ENCODE measurements at regions not wholly inside any gene's neighbourhood (a gene's known extent, or its start where the extent isn't known, plus 50 kb on each side); places are given as distances from the start of the nearest gene placed in this dataset.

DNA sequence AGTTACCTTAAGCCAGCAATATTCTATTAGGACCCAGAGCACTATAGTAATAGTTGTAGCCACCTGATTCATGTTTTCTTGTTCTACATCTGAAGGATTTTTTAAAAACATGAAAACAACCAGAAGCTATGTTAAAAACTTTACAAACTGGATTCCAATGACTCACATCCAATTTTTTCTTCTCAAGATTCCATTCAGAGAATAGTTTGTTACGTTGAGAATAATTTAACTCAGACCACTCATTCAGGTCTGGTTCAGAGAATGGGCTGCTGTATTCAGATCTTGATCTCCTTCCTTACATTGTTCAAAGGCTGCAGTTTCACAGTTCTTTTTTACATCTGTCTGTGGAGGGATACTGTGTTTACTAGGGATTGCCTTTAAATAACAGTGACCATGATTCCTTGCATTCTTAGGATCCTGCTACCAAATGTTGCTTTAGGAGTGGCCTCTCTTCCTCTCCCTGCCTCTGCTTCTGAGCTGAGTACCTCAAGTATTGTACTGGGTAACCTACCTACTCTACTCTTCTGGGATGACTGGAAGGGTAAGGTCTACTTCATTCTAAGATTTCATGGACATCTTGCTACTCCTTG is 448.0 kb upstream of the FBXO33 start (continued):
- TF ChIP-seq PCBP2 (optimal IDR thresholded peaks at IDR 0.05; ENCODE audit: low read depth, low read length, poor library complexity, severe bottlenecking) (no peak), NR2F2 (IDR thresholded peaks at IDR 0.05; ENCODE audit: borderline replicate concordance, low read depth) (no peak)

GRCh38 chr14:39877577-39878190 is 445.5 kb upstream of the FBXO33 start:
- no peaks in the 10 kb centered on the region for H3K79me2 ChIP-seq (ENCODE audit: insufficient read depth, low read length)
- H2AFZ ChIP-seq (ENCODE audit: low read length) = no peak overlapping the region
- no peaks in the 10 kb centered on the region for H3K36me3 ChIP-seq (replicated peaks in 1 of 2; ENCODE audit: control insufficient read depth in 1 of 2, insufficient read depth in 2 of 2, low read length in 2 of 2)
- ChIA-PET CTCF (ENCODE audit: low intra/inter-chr PET ratio, low total read pairs) (no interaction called here), POLR2A (no interaction called here)
- FAIRE-seq = no peak
- H3K27ac ChIP-seq (ENCODE audit: extremely low read length, insufficient read depth, low read length) = no peak overlapping the region
- no peaks in the 10 kb centered on the region for H4K20me1 ChIP-seq (ENCODE audit: insufficient read depth, low read length)
- no peak for ATAC-seq
- 5% methylated on average over 4 of the region's 4 CpGs for WGBS (ENCODE audit: low lambda C conversion rate)
- BruUV-seq (replicated peaks) = no TSS peak
- H3K9ac ChIP-seq (ENCODE audit: insufficient read depth, low read depth, low read length) = no peak overlapping the region
- no peaks in the 10 kb centered on the region for H3K4me1 ChIP-seq (ENCODE audit: insufficient read depth, low read length)
- no peaks in the 10 kb centered on the region for H3K27me3 ChIP-seq (ENCODE audit: control insufficient read depth in 1 of 2, insufficient read depth in 2 of 2, low read length in 2 of 2)
- intact Hi-C loops (cut with micrococcal nuclease; ENCODE audit: unreplicated experiment) (no loop called here), in situ Hi-C loops (cut with HindIII; ENCODE audit: extremely low pct_ligation_motif_present, low pct_unique_long_range_greater_than_20kb) (no loop called here)
- H3K9me3 ChIP-seq (ENCODE audit: low read length) = no peaks in the 10 kb centered on the region
- DNase-seq (ENCODE audit: low spot score) = no peak
- H3K4me2 ChIP-seq (ENCODE audit: low read depth, low read length) = no peak overlapping the region
- no peak overlapping the region for H3K4me3 ChIP-seq (replicated peaks in 1 of 3; ENCODE audit: insufficient read depth in 1 of 3, low read depth in 2 of 3, low read length in 3 of 3)
- TF ChIP-seq MXI1 (IDR thresholded peaks at IDR 0.05; ENCODE audit: borderline replicate concordance, low read depth, low read length) = no peak
- TF ChIP-seq TGIF2 (CRISPR knock-in tag; IDR thresholded peaks at IDR 0.05) = no peak
- TF ChIP-seq REXO4 (CRISPR knock-in tag; IDR thresholded peaks at IDR 0.05; ENCODE audit: borderline replicate concordance) = no peak
- no peak for TF ChIP-seq ZFP36 (IDR thresholded peaks at IDR 0.05; ENCODE audit: borderline replicate concordance, low read depth, low read length, partially characterized antibody)
- TF ChIP-seq STAT6 (CRISPR knock-in tag; IDR thresholded peaks at IDR 0.05; ENCODE audit: borderline replicate concordance) = no peak
- no peak for TF ChIP-seq SP140L (CRISPR knock-in tag; IDR thresholded peaks at IDR 0.05; ENCODE audit: borderline replicate concordance)
- TF ChIP-seq HIVEP1 (CRISPR knock-in tag; IDR thresholded peaks at IDR 0.05) = no peak
- no peak for TF ChIP-seq ATF7-NPFF (CRISPR knock-in tag; IDR thresholded peaks at IDR 0.05; ENCODE audit: low read depth)
- TF ChIP-seq, protein P1, sequence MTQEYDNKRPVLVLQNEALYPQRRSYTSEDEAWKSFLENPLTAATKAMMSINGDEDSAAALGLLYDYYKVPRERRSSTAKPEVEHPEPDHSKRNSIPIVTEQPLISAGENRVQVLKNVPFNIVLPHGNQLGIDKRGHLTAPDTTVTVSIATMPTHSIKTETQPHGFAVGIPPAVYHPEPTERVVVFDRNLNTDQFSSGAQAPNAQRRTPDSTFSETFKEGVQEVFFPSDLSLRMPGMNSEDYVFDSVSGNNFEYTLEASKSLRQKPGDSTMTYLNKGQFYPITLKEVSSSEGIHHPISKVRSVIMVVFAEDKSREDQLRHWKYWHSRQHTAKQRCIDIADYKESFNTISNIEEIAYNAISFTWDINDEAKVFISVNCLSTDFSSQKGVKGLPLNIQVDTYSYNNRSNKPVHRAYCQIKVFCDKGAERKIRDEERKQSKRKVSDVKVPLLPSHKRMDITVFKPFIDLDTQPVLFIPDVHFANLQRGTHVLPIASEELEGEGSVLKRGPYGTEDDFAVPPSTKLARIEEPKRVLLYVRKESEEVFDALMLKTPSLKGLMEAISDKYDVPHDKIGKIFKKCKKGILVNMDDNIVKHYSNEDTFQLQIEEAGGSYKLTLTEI (CRISPR knock-in tag; conservative IDR thresholded peaks at IDR 0.05) = no peak
- TF ChIP-seq, protein P2, sequence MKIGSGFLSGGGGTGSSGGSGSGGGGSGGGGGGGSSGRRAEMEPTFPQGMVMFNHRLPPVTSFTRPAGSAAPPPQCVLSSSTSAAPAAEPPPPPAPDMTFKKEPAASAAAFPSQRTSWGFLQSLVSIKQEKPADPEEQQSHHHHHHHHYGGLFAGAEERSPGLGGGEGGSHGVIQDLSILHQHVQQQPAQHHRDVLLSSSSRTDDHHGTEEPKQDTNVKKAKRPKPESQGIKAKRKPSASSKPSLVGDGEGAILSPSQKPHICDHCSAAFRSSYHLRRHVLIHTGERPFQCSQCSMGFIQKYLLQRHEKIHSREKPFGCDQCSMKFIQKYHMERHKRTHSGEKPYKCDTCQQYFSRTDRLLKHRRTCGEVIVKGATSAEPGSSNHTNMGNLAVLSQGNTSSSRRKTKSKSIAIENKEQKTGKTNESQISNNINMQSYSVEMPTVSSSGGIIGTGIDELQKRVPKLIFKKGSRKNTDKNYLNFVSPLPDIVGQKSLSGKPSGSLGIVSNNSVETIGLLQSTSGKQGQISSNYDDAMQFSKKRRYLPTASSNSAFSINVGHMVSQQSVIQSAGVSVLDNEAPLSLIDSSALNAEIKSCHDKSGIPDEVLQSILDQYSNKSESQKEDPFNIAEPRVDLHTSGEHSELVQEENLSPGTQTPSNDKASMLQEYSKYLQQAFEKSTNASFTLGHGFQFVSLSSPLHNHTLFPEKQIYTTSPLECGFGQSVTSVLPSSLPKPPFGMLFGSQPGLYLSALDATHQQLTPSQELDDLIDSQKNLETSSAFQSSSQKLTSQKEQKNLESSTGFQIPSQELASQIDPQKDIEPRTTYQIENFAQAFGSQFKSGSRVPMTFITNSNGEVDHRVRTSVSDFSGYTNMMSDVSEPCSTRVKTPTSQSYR (CRISPR knock-in tag; IDR thresholded peaks at IDR 0.05; ENCODE audit: borderline replicate concordance) = no peak
- TF ChIP-seq E2F2 (CRISPR knock-in tag; IDR thresholded peaks at IDR 0.05; ENCODE audit: borderline replicate concordance) = no peak

All from HepG2 (cell line).